NCI-H345 treated with DMSO at 0.1 percent for 48 hours (cell line): ENCODE measurements at regions not wholly inside any gene's neighbourhood (a gene's known extent, or its start where the extent isn't known, plus 50 kb on each side); places are given as distances from the start of the nearest gene placed in this dataset.

ENCODE experiments used
- DNase-seq: peaks from one replicate; lab custom pipeline; 2025; ENCODE audit not compliant: unreplicated experiment; lab: John Stamatoyannopoulos, UW

- DNase-seq: no peak
These were observed 415.1 kb downstream of the ADGRL2 start for GRCh38 chr1:82215853-82216175.

GRCh38 chr1:82215056-82215852 is 414.5 kb downstream of the ADGRL2 start:
- no peak for DNase-seq

- DNase-seq: no peak
These were observed 413.9 kb downstream of the ADGRL2 start for GRCh38 chr1:82214606-82215005.

GRCh38 chr1:82197606-82198005 is 396.9 kb downstream of the ADGRL2 start:
- no peak for DNase-seq

GRCh38 chr1:82195245-82195644 is 394.5 kb downstream of the ADGRL2 start:
- DNase-seq: no peak

- DNase-seq: no peak
These were observed 384.4 kb downstream of the ADGRL2 start for GRCh38 chr1:82185084-82185483.

- no peak for DNase-seq
These were observed 381.1 kb downstream of the ADGRL2 start for GRCh38 chr1:82181846-82182245.

- no peak for DNase-seq
These were observed 378.4 kb downstream of the ADGRL2 start for GRCh38 chr1:82179131-82179530.

- no peak for DNase-seq
These were observed 376.5 kb downstream of the ADGRL2 start for GRCh38 chr1:82177192-82177591.

- DNase-seq: no peak
These were observed 371.2 kb downstream of the ADGRL2 start for GRCh38 chr1:82171955-82172354.

- DNase-seq: no peak
These were observed 367.7 kb downstream of the ADGRL2 start for GRCh38 chr1:82168482-82168881.

- DNase-seq: no peak
These were observed 364.6 kb downstream of the ADGRL2 start for GRCh38 chr1:82165304-82165703.

- peak; percentile 74 for DNase-seq
These were observed 362.0 kb downstream of the ADGRL2 start for GRCh38 chr1:82162486-82163420.

GRCh38 chr1:82161700-82162141 is 361.0 kb downstream of the ADGRL2 start:
- DNase-seq: peak; percentile 56

GRCh38 chr1:82160903-82161302 is 360.2 kb downstream of the ADGRL2 start:
- DNase-seq: no peak

GRCh38 chr1:82160036-82160435 is 359.3 kb downstream of the ADGRL2 start:
- no peak for DNase-seq

GRCh38 chr1:82158981-82159380 is 358.2 kb downstream of the ADGRL2 start:
- no peak for DNase-seq

GRCh38 chr1:82154219-82154970 is 353.7 kb downstream of the ADGRL2 start:
- DNase-seq: no peak

GRCh38 chr1:82153752-82154151 is 353.0 kb downstream of the ADGRL2 start:
- no peak for DNase-seq

- no peak for DNase-seq
These were observed 352.5 kb downstream of the ADGRL2 start for GRCh38 chr1:82153272-82153629.
